Head of caudate nucleus (tissue), 42 donors: ENCODE measurements at regions not wholly inside any gene's neighbourhood (a gene's known extent, or its start where the extent isn't known, plus 50 kb on each side); places are given as distances from the start of the nearest gene placed in this dataset.
A peak's percentile ranks its signal among the peaks of the same experiment; 100 is the strongest.

Source experiments
- DNase-seq, 42 donors: peaks; one replicate each; pipeline versions ENCODE4 v3.0.0 to v3.0.0-alpha.2; 2020 to 2021; ENCODE audit warnings: mixed read lengths in 7 of 42
- intact Hi-C: fragments of 100-400 bp; cut with DNase I; formaldehyde crosslinking; loops from one replicate; pipeline ENCODE4 v1.15.0; 2022

- intact Hi-C loops, result no loop called here
- no peak for DNase-seq
Observed at GRCh38 chr17:79189305-79189704, 114.7 kb downstream of the ENGASE start.

DNA sequence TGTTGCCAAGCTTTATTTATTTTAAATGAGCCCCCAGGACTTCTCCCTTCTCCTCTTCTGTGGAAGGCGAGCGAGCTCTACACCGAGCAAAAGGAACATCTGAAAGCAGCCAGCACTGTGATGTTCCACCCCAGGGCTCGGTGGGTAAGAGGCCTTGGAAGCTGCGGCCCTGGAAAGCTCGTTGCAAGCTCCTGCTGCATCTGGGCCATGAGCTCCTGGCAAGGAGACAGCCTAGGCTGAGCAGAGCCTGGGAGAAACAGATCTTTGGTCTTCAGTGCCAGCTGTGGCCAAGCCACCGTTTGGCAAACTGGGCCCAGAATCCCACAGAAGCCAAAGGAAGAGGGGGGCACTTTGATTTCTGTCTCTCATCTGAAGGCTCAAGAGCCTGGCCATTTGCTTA lies 114.1 kb downstream of the ENGASE start:
- DNase-seq, result no peak
- intact Hi-C loops, result no loop called here

DNA sequence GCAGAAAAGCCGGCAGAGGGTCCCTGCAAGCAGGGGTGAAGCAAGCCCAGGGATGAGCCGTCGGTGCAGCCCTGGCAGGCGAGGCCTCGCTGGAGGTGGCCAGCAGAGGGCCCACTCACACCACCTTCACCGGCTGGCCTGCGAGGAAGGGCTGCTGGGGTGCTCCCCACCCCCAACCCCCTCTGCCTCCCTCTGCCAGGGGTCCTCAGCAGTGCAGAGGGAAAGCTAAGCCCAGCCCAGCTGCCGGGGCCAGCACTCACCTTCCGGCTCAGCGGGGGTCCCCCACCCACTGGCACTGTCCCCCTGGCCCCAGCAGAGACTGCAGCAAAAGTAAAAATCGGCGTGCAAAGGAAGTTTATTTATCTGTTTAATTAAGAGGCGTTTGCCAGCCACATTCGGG lies 113.4 kb downstream of the ENGASE start:
- intact Hi-C loops, result no loop called here
- peak in 27 of 42 donors; percentile 24 to 70 (median 48) for DNase-seq

GRCh38 chr17:79187186-79187585 lies 112.6 kb downstream of the ENGASE start:
- intact Hi-C loops, result no loop called here
- no peak for DNase-seq

GRCh38 chr17:79186406-79186805 lies 111.8 kb downstream of the ENGASE start:
- peak in 38 of 42 donors; percentile 14 to 82 (median 56) for DNase-seq
- intact Hi-C loops, result no loop called here

- intact Hi-C loops, result no loop called here
- peak in 1 of 42 donors; percentile 30 for DNase-seq
Observed at GRCh38 chr17:79185671-79186070, 111.0 kb downstream of the ENGASE start.

GRCh38 chr17:79184219-79184618 lies 109.6 kb downstream of the ENGASE start:
- intact Hi-C loops, result no loop called here
- DNase-seq, result no peak

- DNase-seq, result peak in 38 of 42 donors; percentile 22 to 75 (median 56)
Observed at GRCh38 chr17:79183293-79184158, 108.9 kb downstream of the ENGASE start.

GRCh38 chr17:79183043-79183292 lies 108.3 kb downstream of the ENGASE start:
- intact Hi-C loops, result no loop called here
- DNase-seq, result no peak

More at GRCh38 chr17:79183293-79184158, 108.9 kb downstream of the ENGASE start:
- intact Hi-C loops, result no loop called here

- no peak for DNase-seq
- intact Hi-C loops, result no loop called here
Observed at GRCh38 chr17:79182176-79183042, 107.8 kb downstream of the ENGASE start.

DNA sequence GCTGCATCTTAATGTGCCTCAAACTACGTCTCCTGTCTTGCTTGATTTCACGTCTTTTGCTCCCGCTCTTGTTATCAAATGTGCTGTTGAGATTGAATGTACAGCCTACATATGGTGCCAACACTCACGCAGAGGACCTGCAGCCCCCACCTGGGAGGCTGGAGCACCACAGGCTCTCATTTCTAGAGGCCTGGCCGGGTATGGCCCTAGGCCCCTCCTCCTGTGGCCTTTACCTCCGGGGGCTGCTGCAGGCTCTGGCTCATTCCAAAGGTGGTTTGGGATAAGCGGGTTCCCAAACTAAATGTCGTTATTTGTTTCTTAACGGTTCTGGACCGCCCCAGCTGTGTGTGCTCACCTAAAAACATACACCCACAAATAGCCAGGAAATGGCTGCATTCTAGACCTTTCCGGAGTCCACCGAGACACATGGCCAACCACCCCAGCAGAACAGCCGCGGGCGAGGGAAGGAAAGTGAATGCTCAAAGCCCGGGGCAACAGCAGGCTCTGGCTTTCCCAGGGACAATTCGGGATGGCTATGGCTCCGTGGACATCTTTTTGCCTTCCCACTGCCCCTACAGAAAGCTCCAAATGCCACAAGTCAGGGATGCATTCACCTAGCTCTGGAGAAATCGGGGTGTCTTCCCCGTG lies 105.9 kb downstream of the ENGASE start:
- intact Hi-C loops, result no loop called here
- DNase-seq, result no peak

DNA sequence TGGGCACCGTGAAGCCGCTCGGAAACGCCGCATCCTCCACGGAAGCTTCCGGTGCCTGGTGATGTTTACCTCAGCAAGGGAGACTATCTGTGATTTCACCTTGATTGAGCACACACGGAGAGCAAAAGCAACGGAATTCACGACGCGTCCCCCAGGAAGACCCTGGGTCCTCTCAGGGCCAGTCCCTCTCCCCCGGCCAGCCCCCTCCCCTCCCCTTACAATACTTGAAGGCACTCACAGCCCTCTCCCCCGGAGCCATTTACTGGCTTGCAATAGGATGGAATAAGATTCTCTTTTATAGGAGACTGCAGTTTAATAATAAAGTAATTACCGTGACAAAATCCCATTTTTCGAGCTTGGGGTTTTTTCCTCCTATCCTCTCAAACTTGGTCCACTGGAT lies 104.7 kb downstream of the ENGASE start:
- DNase-seq, result no peak
- intact Hi-C loops, result no loop called here

DNA sequence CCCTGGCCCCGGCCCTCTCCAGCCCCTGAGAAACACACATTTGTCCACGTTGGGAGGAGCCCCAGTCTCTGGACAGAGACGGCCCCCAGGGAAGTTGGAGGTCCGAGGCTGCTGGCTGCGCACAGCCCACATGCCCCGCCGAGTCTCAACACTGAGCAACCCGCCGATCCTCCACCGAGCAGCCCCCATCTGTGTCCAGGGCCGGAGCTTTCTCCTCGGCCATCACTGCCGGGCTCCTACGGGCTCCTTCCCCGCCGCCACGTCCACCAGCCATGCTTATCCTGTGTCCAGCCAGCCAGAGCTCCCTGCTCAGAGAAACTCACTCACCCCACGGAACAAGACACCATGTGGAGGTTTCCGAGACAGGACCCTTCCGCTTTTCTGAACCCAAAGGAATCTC lies 103.3 kb downstream of the ENGASE start:
- DNase-seq, result no peak
- intact Hi-C loops, result no loop called here

DNA sequence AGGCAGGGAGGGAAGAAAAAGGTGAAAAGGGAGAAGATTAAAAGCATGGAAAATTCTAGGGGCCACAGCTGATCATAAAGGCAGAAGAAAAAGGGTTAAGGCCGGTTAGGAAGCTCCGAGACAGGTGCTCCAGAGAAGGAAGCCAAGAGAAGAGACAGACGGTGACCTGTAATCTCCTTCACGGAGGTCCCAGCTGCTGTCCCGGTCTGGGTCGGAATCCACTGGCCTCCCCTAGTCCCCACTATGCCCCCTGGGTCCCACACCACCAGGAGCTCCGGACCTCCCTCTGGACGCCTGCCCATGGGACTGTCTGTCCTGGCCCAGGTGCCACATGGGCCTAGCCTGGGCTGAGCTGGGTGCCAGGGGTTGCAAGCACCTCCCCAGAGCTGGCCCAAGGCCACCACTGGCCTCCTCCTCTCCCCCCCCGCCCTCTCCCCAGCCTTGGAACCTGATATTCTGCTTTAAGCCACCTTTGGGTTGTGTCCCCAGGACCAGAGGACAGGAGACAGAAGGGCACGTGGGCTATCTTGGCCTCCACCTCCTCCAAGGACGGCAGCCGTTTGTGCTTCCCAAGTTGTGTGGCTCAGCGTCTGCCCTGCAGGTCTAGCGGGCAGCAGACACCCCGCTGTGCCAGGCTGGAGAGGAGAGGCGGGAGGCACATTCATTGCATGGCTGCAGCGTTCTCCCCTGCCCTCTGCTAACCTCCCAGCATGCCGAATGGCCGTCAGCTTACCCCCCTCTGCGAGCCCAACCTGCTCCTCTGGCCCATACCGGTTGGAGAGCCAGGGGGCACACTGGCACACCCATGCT lies 102.4 kb downstream of the ENGASE start:
- intact Hi-C loops, result no loop called here
- DNase-seq, result no peak

DNA sequence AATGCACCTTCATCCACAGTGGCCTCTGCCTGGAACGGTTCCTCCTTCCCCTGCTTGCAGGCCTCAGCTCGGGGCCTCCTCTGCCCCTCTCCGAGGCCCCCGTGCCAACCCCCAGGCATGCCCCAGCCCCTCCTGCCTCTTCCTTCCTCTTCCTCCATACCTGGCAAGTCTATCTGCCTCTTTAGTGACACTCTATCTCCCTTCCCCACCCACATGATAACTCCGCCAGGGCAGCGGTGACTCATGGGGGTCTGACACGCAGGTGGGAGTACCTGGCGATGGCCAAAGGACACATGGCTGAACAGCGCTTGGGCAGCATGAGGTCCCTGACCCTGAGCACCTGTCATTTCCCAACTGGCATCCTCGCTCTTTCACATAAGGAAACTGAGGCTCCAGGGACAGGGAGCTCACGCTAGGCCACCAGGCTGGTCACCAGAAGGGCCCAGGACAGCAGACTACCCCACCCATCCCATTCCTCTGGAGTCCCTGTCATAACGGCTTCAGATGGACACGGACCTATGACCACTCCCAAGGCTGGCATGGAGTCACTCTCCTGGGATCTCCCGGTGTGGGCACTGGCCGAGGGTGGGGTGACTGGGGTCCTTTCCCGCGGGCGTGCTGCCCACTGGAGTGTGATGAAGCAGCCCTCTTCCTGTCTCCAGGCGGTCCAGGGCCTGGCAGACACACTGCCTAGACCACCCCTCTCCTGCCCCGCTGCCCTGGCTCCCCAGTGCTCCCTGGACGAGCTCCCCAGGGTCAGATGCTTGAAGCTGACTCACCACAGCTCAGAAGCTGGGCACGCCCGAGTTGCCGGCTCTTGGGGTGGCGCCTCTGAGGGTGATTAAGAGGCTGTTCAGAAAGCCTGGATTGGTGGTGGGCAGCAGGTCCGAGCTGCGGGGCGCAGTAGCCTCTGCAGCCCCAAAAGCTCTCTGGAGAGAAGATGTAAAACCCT lies 100.6 kb downstream of the ENGASE start:
- intact Hi-C loops, result no loop called here
- DNase-seq, result no peak

DNA sequence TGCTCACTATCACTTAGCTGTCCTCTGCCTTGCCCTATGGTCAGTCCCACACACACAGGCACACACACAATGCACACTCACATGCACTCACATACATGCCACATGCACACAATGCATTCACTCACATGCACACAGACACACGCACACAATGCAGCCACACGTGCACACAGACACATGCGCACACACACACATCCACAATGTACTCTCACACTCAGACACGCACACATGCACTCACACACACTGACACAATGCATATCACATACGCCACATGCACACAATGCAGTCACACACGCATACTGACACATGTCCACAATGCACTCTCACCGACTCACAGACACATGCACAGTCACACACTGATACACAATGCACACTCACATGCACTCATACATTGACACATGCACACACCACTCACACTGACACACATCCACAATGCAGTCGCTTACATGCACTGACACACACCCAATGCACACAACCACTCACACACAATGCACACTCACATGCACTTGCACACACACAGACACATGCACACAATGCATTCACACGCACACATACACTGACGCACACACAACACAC lies 99.7 kb downstream of the ENGASE start:
- no peak for DNase-seq
- intact Hi-C loops, result no loop called here

GRCh38 chr17:79171188-79171587 lies 96.6 kb downstream of the ENGASE start:
- intact Hi-C loops, result no loop called here
- no peak for DNase-seq

GRCh38 chr17:79169861-79170260 lies 95.2 kb downstream of the ENGASE start:
- no peak for DNase-seq
- intact Hi-C loops, result no loop called here
